PC-9 (cell line): ENCODE measurements at regions not wholly inside any gene's neighbourhood (a gene's known extent, or its start where the extent isn't known, plus 50 kb on each side); places are given as distances from the start of the nearest gene placed in this dataset.

ENCODE experiments used
- EZH2 ChIP-seq: fragments of 200-600 bp; sonication (generic); IDR thresholded peaks from 2 replicates; pipeline ENCODE4 v1.8.0; 2017; ENCODE audit warnings: antibody characterized with exemption, low read depth
- TF ChIP-seq, protein P1 (sequence below): fragments of 200-600 bp; sonication (generic); conservative IDR thresholded peaks from 2 replicates; pipeline ENCODE4 v1.6.1; 2017; ENCODE audit warnings: mixed run types, antibody characterized with exemption, mild to moderate bottlenecking, moderate library complexity

- TF ChIP-seq, protein P1, sequence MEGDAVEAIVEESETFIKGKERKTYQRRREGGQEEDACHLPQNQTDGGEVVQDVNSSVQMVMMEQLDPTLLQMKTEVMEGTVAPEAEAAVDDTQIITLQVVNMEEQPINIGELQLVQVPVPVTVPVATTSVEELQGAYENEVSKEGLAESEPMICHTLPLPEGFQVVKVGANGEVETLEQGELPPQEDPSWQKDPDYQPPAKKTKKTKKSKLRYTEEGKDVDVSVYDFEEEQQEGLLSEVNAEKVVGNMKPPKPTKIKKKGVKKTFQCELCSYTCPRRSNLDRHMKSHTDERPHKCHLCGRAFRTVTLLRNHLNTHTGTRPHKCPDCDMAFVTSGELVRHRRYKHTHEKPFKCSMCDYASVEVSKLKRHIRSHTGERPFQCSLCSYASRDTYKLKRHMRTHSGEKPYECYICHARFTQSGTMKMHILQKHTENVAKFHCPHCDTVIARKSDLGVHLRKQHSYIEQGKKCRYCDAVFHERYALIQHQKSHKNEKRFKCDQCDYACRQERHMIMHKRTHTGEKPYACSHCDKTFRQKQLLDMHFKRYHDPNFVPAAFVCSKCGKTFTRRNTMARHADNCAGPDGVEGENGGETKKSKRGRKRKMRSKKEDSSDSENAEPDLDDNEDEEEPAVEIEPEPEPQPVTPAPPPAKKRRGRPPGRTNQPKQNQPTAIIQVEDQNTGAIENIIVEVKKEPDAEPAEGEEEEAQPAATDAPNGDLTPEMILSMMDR = no peak
- no peak for TF ChIP-seq EZH2
These were observed 73.8 kb upstream of the TWIST2 start for GRCh38 chr2:238774071-238774470.
